ENCODE measurements at regions not wholly inside any gene's neighbourhood (a gene's known extent, or its start where the extent isn't known, plus 50 kb on each side); places are given as distances from the start of the nearest gene placed in this dataset.
"Not testable (repeated sequence)": the region's sequence is repeated elsewhere in the genome, so short reads cannot be mapped to it uniquely, and the experiment has no call there.

GRCh38 chr5:67805666-67806348 is 409.7 kb upstream of the PIK3R1 start:
- no peak overlapping the region for H3K4me3 ChIP-seq (replicated peaks; ENCODE audit: low read depth, low read length)
- DNase-seq (ENCODE audit: low read depth) = no peak
- TF ChIP-seq CTCF (IDR thresholded peaks at IDR 0.05; ENCODE audit: low read length, missing control alignments) = no peak

- H3K4me3 ChIP-seq (replicated peaks; ENCODE audit: low read depth, low read length) = no peak overlapping the region
- TF ChIP-seq CTCF (IDR thresholded peaks at IDR 0.05; ENCODE audit: low read length, missing control alignments) = no peak
- no peak for DNase-seq (ENCODE audit: low read depth)
Observed at GRCh38 chr5:67802766-67803165, 412.8 kb upstream of the PIK3R1 start.

DNA sequence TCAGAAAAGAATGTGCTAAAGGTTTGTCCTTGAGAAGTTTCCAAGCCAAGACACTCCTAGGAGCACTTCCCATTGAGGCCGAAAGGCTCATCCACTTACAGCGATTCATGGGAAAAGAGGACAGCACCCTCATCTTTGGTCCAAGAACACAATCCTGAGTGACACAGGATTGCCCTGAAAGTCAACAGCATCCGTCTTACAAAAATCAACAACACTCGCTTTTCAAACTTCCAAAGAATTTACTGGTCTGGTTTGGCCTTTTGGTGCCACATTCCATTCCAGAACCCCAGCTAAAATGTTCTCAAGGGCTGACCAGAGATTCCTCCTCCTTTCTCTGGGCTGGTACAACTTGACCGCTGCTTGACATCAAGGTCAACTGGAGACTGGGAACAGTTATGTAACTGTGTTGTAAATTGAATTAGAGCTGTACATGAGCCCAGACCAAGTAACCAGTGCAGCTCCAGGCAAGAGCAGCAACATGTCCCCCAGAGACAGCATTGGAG is 415.8 kb upstream of the PIK3R1 start:
- no peak for TF ChIP-seq CTCF (IDR thresholded peaks at IDR 0.05; ENCODE audit: low read length, missing control alignments)
- no peak overlapping the region for H3K4me3 ChIP-seq (replicated peaks; ENCODE audit: low read depth, low read length)
- DNase-seq (ENCODE audit: low read depth) = peak; percentile 39

GRCh38 chr5:67798470-67798869 is 417.1 kb upstream of the PIK3R1 start:
- DNase-seq (ENCODE audit: low read depth) = not testable (repeated sequence)

GRCh38 chr5:67795781-67796477 is 419.6 kb upstream of the PIK3R1 start:
- H3K4me3 ChIP-seq (replicated peaks; ENCODE audit: low read depth, low read length) = no peak overlapping the region
- no peak for TF ChIP-seq CTCF (IDR thresholded peaks at IDR 0.05; ENCODE audit: low read length, missing control alignments)
- DNase-seq (ENCODE audit: low read depth) = no peak

More at GRCh38 chr5:67798470-67798869, 417.1 kb upstream of the PIK3R1 start:
- not testable (repeated sequence) for H3K4me3 ChIP-seq (replicated peaks; ENCODE audit: low read depth, low read length)

- no peak for DNase-seq (ENCODE audit: low read depth)
- no peak for TF ChIP-seq CTCF (IDR thresholded peaks at IDR 0.05; ENCODE audit: low read length, missing control alignments)
- H3K4me3 ChIP-seq (replicated peaks; ENCODE audit: low read depth, low read length) = no peak overlapping the region
Observed at GRCh38 chr5:67793966-67794365, 421.6 kb upstream of the PIK3R1 start.

DNA sequence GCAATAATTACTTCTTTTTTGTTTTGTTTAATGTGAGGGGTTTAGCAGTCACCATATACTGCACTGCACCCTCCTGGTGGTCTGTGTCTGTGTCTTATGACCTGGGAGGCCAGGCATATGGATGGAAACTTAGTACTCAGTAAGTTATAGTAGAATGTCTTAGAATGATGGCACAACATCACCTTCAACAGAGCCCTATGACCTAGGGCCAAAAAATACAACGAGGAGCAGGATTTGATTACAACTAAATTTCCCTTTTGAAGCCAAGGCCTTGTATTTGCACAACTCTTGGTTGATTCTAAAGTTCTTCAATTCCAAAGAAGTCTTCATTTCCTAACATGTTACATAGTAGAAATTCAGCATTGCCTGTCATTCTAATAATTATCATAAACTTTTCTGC is 422.1 kb upstream of the PIK3R1 start:
- no peak for DNase-seq (ENCODE audit: low read depth)
- H3K4me3 ChIP-seq (replicated peaks; ENCODE audit: low read depth, low read length) = no peak overlapping the region

More for the DNA sequence above, 422.1 kb upstream of the PIK3R1 start:
- no peak for TF ChIP-seq CTCF (IDR thresholded peaks at IDR 0.05; ENCODE audit: low read length, missing control alignments)
